ENCODE measurements at regions not wholly inside any gene's neighbourhood (a gene's known extent, or its start where the extent isn't known, plus 50 kb on each side); places are given as distances from the start of the nearest gene placed in this dataset.

DNA sequence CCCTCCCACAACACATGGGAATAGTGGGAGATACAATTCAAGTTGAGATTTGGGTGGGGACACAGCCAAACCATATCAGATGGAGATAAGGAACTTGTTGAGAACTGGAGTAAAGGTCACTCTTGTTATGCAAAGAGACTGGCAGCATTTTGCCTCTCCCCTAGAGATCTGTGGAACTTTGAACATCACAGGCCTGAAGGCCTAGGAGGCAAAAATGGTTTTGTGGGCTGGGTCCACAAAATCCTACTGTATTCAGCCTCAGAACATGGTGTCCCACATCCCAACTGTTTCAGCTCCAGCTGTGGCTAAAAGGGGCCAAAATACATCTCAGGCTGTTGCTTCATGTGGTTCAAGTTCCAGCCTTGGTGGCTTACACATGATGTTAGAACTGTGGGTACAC, 1247.8 kb upstream of the IGFBP7 start:
- intact Hi-C loops (cut with DNase I; ENCODE audit: low total_unique reads) = no loop called here
- Histone ChIP-seq H3K4me1 (no peaks in the 10 kb centered on the region), H3K4me3 (no peak overlapping the region), H3K27me3 (replicated peaks in 1 of 7) (no peaks in the 10 kb centered on the region), H3K27ac (no peak overlapping the region), H3K9me3 (peaks cover 0 to 55% (median 28%) of the 10 kb centered on the region in 8 donors), H3K36me3 (no peaks in the 10 kb centered on the region)
- no peak for TF ChIP-seq POLR2A (IDR thresholded peaks at IDR 0.05)
- no peak for TF ChIP-seq POLR2AphosphoS5 (IDR thresholded peaks at IDR 0.05)
- TF ChIP-seq, protein P1, sequence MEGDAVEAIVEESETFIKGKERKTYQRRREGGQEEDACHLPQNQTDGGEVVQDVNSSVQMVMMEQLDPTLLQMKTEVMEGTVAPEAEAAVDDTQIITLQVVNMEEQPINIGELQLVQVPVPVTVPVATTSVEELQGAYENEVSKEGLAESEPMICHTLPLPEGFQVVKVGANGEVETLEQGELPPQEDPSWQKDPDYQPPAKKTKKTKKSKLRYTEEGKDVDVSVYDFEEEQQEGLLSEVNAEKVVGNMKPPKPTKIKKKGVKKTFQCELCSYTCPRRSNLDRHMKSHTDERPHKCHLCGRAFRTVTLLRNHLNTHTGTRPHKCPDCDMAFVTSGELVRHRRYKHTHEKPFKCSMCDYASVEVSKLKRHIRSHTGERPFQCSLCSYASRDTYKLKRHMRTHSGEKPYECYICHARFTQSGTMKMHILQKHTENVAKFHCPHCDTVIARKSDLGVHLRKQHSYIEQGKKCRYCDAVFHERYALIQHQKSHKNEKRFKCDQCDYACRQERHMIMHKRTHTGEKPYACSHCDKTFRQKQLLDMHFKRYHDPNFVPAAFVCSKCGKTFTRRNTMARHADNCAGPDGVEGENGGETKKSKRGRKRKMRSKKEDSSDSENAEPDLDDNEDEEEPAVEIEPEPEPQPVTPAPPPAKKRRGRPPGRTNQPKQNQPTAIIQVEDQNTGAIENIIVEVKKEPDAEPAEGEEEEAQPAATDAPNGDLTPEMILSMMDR (IDR thresholded peaks at IDR 0.05 in 8 of 11, conservative IDR thresholded peaks at IDR 0.05 in 3 of 11) = no peak
- DNase-seq = no peak

DNA sequence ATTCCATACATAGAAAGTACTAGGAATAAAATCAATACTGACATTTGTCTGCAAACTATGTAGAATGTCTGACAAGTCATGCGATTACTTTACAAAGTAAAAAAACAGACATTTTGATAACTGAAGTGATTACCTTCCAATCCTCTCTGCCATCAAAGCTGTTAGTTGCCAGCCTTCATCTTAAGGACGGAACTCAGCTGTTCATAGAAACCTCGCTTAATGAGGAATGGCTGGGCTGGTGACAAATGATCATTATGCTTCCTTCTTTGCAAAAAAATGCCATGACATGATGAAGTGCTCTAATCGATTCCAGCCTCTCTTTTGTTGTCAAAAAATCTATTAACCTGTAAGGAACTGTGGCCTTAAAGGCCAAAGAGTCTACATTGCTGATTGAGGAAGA, 1214.9 kb upstream of the IGFBP7 start:
- H3K4me1 ChIP-seq = no peaks in the 10 kb centered on the region
- no peaks in the 10 kb centered on the region for H3K27me3 ChIP-seq (replicated peaks in 1 of 7)
- no peak for DNase-seq
- no peaks in the 10 kb centered on the region for H3K36me3 ChIP-seq
- H3K27ac ChIP-seq = no peak overlapping the region
- H3K4me3 ChIP-seq = no peak overlapping the region
- WGBS, 5 donors = 51 to 69% (median 60%) methylated on average over 4 of the region's 4 CpGs
- intact Hi-C loops (cut with DNase I; ENCODE audit: low total_unique reads) = no loop called here
- H3K9me3 ChIP-seq = peaks cover 0 to 7% (median 0%) of the 10 kb centered on the region in 8 donors
- TF ChIP-seq POLR2A (IDR thresholded peaks at IDR 0.05) (no peak), POLR2AphosphoS5 (IDR thresholded peaks at IDR 0.05) (no peak)
- TF ChIP-seq, protein P1 (IDR thresholded peaks at IDR 0.05 in 8 of 11, conservative IDR thresholded peaks at IDR 0.05 in 3 of 11) = no peak

DNA sequence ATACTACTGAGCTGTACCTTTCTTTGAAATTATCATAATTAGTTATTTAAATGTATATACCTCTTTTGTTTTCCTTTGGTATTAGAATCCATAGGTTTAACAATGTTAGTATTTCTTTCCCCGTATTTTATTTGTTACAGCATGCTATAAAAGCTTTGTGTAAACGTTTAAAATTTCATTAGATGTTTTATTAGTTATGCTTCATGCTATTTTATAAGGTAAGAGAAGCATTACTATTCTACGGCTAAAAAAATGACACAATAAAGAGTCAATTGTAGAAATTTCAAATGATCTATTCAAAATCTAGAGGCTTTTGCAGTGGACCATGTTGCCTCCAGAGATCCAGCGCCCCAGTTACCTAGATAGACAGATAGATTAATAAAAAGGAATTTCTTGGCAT, 1203.3 kb upstream of the IGFBP7 start:
- TF ChIP-seq POLR2A (IDR thresholded peaks at IDR 0.05) (no peak), POLR2AphosphoS5 (IDR thresholded peaks at IDR 0.05) (no peak)
- TF ChIP-seq, protein P1 (IDR thresholded peaks at IDR 0.05 in 8 of 11, conservative IDR thresholded peaks at IDR 0.05 in 3 of 11) = no peak
- intact Hi-C loops (cut with DNase I; ENCODE audit: low total_unique reads) = no loop called here
- no peak overlapping the region for H3K27ac ChIP-seq
- H3K9me3 ChIP-seq = peaks cover 0 to 3% (median 0%) of the 10 kb centered on the region in 8 donors
- no peaks in the 10 kb centered on the region for H3K4me1 ChIP-seq
- DNase-seq = no peak
- H3K4me3 ChIP-seq = no peak overlapping the region
- no peaks in the 10 kb centered on the region for H3K27me3 ChIP-seq (replicated peaks in 1 of 7)
- 73 to 86% (median 77%) methylated on average over 4 of the region's 4 CpGs for WGBS, 5 donors
- H3K36me3 ChIP-seq = no peaks in the 10 kb centered on the region

DNA sequence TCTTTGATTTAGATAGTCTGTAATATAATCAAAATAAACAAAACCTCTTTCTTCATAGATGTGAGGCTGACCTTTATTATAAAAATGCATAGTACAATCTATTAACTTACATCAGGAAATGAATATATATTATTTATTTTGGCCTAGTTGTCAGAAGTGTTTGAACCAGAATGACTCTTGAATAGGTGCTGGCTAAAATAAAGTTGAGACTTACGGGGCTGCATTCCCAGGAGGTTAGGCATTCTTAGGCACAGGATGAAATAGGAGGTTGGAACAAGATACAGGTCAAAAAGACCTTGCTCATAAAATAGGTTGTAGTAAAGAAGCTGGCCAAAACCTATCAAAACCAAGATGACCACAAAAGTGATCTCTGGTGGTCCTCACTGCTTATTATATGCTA, 1193.3 kb upstream of the IGFBP7 start:
- Histone ChIP-seq H3K9me3 (peaks cover 0 to 23% (median 0%) of the 10 kb centered on the region in 8 donors), H3K27me3 (replicated peaks in 1 of 7) (no peaks in the 10 kb centered on the region), H3K4me1 (no peaks in the 10 kb centered on the region), H3K27ac (no peak overlapping the region), H3K4me3 (no peak overlapping the region), H3K36me3 (no peaks in the 10 kb centered on the region)
- 69 to 89% (median 74%) methylated on average over 1 of the region's 1 CpG for WGBS, 5 donors
- TF ChIP-seq POLR2AphosphoS5 (IDR thresholded peaks at IDR 0.05) = no peak
- no peak for TF ChIP-seq POLR2A (IDR thresholded peaks at IDR 0.05)
- TF ChIP-seq, protein P1 (IDR thresholded peaks at IDR 0.05 in 8 of 11, conservative IDR thresholded peaks at IDR 0.05 in 3 of 11) = no peak
- intact Hi-C loops (cut with DNase I; ENCODE audit: low total_unique reads) = no loop called here
- DNase-seq = no peak

Measured in spleen (tissue), 11 donors.